Stimulated activated memory B cell treated with anti-CD40 and anti-IgM and Interleukin-4, amounts not matched to agents 10 μg/mL and 1 μg/mL and 100 μg/mL, for 72 hours (primary cell): ENCODE measurements at regions not wholly inside any gene's neighbourhood (a gene's known extent, or its start where the extent isn't known, plus 50 kb on each side); places are given as distances from the start of the nearest gene placed in this dataset.

Source experiments
- ATAC-seq: fragments of 150-1000 bp; cut with Tn5 transposase; 2 replicates; pipeline ENCODE4 v1.10.0; 2021
- H3K27ac Mint-ChIP-seq: one replicate; pipeline ENCODE4 v1.8.0; 2022; ENCODE audit warnings: mild to moderate bottlenecking, mixed read lengths
- H3K27me3 Mint-ChIP-seq: one replicate; pipeline ENCODE4 v1.8.0; 2022; ENCODE audit warnings: mixed read lengths
- H3K36me3 Mint-ChIP-seq: one replicate; pipeline ENCODE4 v1.8.0; 2022; ENCODE audit warnings: mixed read lengths
- H3K4me1 Mint-ChIP-seq: one replicate; pipeline ENCODE4 v1.8.0; 2022; ENCODE audit warnings: mixed read lengths
- H3K4me3 Mint-ChIP-seq: one replicate; pipeline ENCODE4 v1.8.0; 2022; ENCODE audit warnings: mild to moderate bottlenecking, moderate library complexity, mixed read lengths
- H3K9me3 Mint-ChIP-seq: one replicate; pipeline ENCODE4 v1.8.0; 2022; ENCODE audit warnings: mixed read lengths

DNA sequence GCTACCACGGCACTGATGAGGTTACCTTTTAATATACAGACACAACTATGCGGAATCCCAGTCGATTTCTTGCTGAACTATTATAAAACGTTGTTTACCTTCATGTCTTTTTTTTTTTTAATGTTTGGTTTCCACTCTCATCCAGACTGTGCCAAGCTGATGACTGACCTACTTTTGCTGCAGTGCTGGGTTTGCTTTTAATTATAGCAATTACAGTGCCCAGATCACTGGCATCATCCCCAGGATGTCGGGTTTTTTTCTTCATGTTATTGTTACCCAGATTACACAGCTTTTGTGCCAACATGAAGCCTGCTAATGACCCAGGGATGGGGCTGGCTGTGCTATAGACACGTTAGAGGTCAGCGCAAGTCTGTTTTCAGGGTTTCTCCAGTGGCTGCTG lies 294.0 kb upstream of the ATP10A start:
- Mint-ChIP-seq H3K4me1 (no peaks in the 10 kb centered on the region), H3K27me3 (peaks cover 16% of the 10 kb centered on the region), H3K4me3 (no peak overlapping the region), H3K27ac (no peak overlapping the region), H3K36me3 (no peaks in the 10 kb centered on the region), H3K9me3 (peaks cover 24% of the 10 kb centered on the region)
- ATAC-seq = no peak

DNA sequence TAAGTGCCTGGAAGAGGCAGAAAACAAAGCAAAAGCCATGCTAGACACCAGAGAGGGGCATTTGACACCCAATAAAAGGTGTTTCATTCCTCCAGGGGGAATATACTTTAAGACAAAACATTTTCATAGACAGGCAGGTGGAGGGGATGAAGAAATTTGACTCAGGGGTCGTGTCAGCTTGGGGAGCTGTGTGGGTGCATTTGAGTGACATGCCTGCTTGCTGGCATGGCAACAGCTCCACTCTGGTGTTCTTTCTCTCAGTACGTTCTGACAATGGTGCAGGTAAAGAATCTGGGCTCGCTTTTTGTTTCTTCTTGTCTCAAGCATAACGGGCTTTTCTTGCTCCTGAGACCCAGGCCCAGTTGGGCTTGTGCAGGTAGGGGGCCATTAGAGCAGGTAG lies 292.9 kb upstream of the ATP10A start:
- Mint-ChIP-seq H3K27ac (no peak overlapping the region), H3K9me3 (peaks cover 24% of the 10 kb centered on the region), H3K27me3 (peaks cover 16% of the 10 kb centered on the region)

DNA sequence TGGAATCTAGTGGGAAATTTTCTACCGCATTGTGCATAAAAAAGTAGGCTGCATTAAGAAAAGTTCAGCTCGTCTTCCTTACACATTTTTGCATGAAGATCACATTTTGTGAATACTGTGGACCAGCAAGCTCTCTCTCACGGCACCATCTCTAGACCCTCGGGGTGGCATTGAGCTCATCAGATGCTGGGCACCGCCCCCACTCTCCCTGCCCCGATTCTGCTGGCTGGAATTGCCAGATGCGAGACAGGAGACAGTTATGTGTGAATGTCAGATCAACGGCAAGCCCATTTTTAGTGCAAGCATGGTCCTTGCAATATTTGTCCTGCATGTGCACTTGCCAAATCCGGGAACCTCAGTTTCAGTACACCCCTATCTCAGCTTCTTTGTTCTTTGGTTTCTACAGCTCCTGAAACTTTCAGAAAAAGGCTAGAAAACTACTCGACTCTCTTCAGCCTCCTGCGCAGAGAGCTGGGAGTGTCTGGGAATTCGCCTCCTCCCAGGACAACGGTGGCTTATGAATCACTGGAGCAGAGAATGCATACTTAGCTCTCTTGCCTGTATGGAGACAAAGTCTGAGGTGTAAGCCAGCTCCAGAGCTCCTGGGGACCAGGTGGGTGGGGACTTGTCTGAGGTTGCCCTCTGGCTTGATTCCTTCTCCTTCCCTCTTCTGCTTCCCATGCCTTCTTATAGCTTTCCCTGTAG lies 285.2 kb upstream of the ATP10A start:
- Mint-ChIP-seq H3K27me3 (peaks cover 6% of the 10 kb centered on the region), H3K36me3 (no peaks in the 10 kb centered on the region), H3K9me3 (peaks cover 11% of the 10 kb centered on the region), H3K27ac (no peak overlapping the region), H3K4me1 (no peaks in the 10 kb centered on the region), H3K4me3 (no peak overlapping the region)
- ATAC-seq = no peak

More for the DNA sequence above, 292.9 kb upstream of the ATP10A start:
- no peaks in the 10 kb centered on the region for H3K36me3 Mint-ChIP-seq
- no peak overlapping the region for H3K4me3 Mint-ChIP-seq
- no peaks in the 10 kb centered on the region for H3K4me1 Mint-ChIP-seq
- no peak for ATAC-seq

DNA sequence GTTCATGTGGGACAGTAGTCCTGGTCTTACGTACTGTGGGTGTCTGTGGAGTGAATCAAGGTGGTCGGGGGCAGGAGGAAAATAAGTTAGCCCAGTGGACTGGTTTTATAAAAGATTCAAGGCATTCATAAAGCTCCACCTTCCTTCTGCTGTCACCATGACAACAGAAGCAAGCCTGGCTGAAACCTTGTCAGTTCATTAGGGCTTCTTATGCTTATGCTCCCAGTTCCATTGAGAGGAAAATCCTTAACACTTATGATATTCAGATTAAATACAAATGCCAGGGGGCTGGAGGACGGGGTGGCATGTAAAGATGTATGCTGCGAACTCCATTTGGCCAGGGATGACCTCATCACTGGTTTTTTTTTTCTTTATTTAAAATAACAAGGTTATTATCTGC lies 283.1 kb upstream of the ATP10A start:
- Mint-ChIP-seq H3K4me3 (no peak overlapping the region), H3K4me1 (no peaks in the 10 kb centered on the region), H3K27me3 (no peaks in the 10 kb centered on the region), H3K36me3 (no peaks in the 10 kb centered on the region), H3K27ac (no peak overlapping the region), H3K9me3 (peaks cover 5% of the 10 kb centered on the region)
- ATAC-seq = no peak

DNA sequence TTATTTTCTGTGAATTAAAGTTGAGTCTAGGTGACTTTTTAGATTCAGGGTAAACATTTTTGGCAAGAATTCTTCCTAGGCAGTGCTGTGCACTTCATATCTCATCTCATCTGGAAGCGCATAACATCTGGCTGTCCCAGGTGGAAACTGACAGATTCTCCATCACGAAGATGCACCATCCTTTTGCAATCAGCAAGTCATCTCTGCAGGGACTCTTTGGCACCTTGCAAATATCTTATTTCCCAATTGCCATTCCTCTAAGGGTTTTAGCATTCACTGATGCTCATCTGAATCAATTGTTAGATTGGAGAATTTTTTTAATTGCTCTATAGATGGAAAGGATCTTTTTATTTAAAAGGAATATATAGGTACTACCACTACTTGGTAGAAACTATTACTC lies 282.7 kb upstream of the ATP10A start:
- Mint-ChIP-seq H3K27ac (no peak overlapping the region), H3K9me3 (peaks cover 5% of the 10 kb centered on the region), H3K4me1 (no peaks in the 10 kb centered on the region), H3K36me3 (no peaks in the 10 kb centered on the region), H3K4me3 (no peak overlapping the region), H3K27me3 (no peaks in the 10 kb centered on the region)
- no peak for ATAC-seq

DNA sequence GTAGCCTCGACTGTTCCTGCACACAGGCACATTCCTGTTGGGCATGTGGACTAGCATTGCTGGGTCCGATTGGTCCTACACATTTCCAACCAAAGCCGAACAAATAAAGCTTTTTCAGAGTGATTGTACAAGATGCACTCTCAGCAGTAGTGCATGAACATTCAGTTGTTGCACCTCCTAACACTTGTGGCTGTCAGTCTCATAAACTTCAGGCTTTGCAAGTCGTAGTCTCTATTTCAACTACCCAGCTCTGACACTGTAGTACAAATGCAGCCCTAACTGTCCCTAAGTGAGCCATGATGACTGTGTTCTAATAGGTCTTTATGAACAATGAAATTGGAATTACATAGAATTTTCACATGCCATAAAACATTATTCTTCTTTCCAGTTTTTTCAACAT lies 281.7 kb upstream of the ATP10A start:
- no peak overlapping the region for H3K27ac Mint-ChIP-seq
- H3K4me3 Mint-ChIP-seq = no peak overlapping the region
- no peaks in the 10 kb centered on the region for H3K27me3 Mint-ChIP-seq
- no peaks in the 10 kb centered on the region for H3K36me3 Mint-ChIP-seq
- no peak for ATAC-seq
- H3K4me1 Mint-ChIP-seq = no peaks in the 10 kb centered on the region
- H3K9me3 Mint-ChIP-seq = peaks cover 8% of the 10 kb centered on the region

DNA sequence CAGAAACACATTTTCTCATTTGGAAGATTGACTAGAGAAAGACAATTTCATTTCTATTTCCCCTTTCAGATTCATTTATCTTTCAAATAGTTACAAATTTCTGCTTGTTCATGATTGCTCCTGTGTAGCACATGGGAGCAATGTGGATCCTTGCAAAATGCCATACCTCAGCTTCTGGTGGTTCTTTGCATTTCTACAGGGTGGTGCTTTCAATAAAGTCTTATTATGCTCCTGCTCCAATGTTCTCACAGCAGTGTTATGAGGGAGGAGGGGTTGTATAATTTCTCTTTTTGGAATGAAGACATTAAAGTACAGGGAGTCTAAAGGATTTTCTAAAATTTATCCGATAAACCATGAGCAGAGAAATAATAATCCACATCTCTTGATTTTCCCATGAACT lies 280.1 kb upstream of the ATP10A start:
- peaks cover 6% of the 10 kb centered on the region for H3K9me3 Mint-ChIP-seq
- no peak overlapping the region for H3K4me3 Mint-ChIP-seq
- ATAC-seq = no peak
- no peak overlapping the region for H3K27ac Mint-ChIP-seq
- no peaks in the 10 kb centered on the region for H3K4me1 Mint-ChIP-seq
- no peaks in the 10 kb centered on the region for H3K27me3 Mint-ChIP-seq
- H3K36me3 Mint-ChIP-seq = no peaks in the 10 kb centered on the region

DNA sequence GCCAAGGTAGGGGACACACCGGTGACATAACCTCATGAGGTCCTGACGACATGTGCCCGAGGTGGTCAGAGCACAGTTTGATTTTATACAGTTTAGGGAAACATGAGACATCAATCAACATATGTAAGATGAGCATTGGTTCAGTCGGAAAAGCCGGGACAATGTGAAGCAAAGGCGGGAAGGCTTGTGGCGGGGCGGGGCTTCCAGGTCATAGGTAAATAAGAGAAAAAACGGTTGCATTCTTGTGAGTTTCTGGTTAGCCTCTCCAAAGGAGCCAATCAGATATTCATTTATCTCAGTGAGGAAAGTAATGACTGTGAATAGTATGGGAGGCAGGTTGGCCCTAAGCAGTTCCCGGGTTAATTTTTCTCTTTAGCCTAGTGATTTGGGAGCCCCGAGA lies 271.7 kb upstream of the ATP10A start:
- Mint-ChIP-seq H3K9me3 (no peaks in the 10 kb centered on the region), H3K27me3 (peaks cover 13% of the 10 kb centered on the region), H3K27ac (no peak overlapping the region), H3K4me1 (no peaks in the 10 kb centered on the region), H3K4me3 (no peak overlapping the region), H3K36me3 (no peaks in the 10 kb centered on the region)
- ATAC-seq = no peak

DNA sequence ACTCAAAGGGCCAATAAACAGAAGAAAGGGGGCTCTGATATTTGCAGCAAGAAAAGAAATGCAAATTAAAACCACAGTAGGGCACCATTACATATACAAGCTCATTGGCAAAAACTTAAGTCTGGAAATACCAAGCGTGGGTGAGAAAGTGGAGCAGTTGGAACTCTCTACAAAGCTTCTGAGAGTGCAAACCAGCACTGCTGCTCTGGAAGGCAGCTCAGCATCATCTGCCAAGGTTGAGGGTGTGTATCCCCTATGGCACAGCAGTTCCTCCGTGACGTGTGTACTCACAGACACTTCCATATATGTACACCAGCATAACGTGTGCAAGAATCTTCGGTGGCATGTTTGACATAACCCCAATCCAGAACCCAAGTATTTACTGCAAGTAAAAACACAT lies 271.0 kb upstream of the ATP10A start:
- Mint-ChIP-seq H3K9me3 (no peaks in the 10 kb centered on the region), H3K36me3 (no peaks in the 10 kb centered on the region), H3K4me3 (no peak overlapping the region), H3K4me1 (no peaks in the 10 kb centered on the region), H3K27me3 (peaks cover 13% of the 10 kb centered on the region), H3K27ac (no peak overlapping the region)
- no peak for ATAC-seq

DNA sequence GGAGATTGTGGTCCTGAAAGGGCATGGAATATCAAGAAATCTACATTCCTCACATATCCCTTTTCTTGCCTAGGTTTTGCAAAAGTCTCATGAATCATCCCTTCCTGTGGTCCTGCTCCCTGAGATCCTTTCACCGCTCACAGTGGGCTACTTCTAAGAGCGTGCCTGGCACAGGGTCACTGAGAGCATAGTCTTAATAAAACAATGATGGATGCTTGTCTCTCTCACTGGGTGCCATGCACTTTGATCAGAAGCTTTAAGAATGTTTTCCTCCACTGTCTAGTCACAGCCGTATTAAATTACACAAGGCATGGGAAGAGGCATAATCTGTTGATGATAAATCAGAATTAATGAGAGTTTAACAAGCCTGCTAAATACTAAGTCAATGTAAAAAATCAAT lies 269.7 kb upstream of the ATP10A start:
- Mint-ChIP-seq H3K4me3 (no peak overlapping the region), H3K27ac (no peak overlapping the region), H3K27me3 (peaks cover 13% of the 10 kb centered on the region), H3K4me1 (no peaks in the 10 kb centered on the region), H3K36me3 (no peaks in the 10 kb centered on the region), H3K9me3 (no peaks in the 10 kb centered on the region)
- no peak for ATAC-seq

DNA sequence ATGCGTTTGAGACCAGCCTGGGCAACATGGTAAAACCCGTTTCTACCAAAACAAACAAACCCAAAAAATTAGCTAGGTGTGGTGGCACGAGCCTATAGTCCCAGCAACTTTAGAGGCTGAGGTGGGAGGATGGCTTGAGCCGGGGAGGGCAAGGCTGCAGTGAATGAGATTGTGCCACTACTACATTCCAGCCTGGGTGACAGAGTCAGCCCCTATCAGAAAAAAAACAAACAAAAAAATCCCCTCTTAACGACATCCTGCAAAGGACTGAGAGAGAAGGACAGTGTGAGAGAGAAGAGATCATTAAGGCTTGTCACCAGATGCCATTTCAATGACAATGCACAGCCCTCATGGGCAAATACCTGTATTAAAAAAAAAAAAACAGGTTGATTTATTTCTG lies 266.7 kb upstream of the ATP10A start:
- peaks cover 14% of the 10 kb centered on the region for H3K27me3 Mint-ChIP-seq

DNA sequence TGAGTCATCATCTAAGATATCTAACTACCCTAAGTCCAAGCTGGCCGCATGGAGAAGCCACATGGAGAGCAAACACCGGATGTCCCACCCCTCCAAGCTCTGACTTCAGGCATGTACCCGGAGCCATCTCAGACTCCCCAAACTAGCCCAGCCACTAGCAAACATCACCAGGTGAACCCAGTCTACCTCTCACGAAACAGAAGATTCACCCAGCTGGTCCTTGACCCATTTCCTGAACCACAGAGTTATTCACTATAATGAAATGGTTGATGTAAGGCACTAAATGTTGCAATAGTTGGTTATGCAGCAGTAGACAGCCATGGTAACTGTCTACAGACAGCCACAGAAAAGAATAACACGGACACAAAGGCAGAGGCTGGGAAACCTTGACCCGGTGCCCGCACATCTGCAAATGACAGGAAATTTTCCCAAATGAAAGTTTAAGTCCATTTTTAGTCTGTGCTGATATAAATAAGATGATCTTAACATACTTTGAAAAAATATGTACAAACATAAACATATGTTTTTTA lies 265.5 kb upstream of the ATP10A start:
- H3K36me3 Mint-ChIP-seq = no peaks in the 10 kb centered on the region

More for the DNA sequence above, 266.7 kb upstream of the ATP10A start:
- H3K27ac Mint-ChIP-seq = no peak overlapping the region
- H3K4me1 Mint-ChIP-seq = no peaks in the 10 kb centered on the region
- no peak for ATAC-seq
- H3K36me3 Mint-ChIP-seq = no peaks in the 10 kb centered on the region
- no peak overlapping the region for H3K4me3 Mint-ChIP-seq
- H3K9me3 Mint-ChIP-seq = no peaks in the 10 kb centered on the region

DNA sequence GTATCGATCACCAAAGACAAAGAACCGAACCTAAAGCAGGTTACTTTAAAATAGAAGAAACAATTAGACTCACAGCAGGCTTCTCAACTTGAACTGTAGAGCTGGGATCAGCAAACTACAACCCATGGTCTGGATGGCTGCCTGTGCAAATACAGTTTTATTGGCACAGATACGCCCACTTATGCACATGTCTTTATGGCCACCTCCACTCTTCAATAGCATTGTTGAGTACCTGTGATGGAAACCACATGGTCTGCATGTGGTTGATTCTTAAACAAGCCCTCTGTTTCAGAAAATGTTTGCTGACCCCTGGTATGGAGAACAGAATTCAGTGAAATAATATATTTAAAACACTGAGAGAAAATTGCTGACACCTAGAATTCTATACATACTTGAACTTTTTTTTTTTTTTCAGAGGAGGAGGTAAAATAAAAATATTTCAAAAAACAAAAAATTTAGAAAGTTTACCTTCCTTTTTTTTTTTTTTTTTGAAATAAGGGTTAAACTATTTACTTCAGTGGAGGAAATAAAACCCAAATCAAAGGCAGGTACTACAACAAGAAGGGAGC lies 263.8 kb upstream of the ATP10A start:
- Mint-ChIP-seq H3K4me3 (no peak overlapping the region), H3K27ac (no peak overlapping the region), H3K9me3 (peaks cover 3% of the 10 kb centered on the region), H3K4me1 (no peaks in the 10 kb centered on the region), H3K36me3 (no peaks in the 10 kb centered on the region), H3K27me3 (peaks cover 8% of the 10 kb centered on the region)
- no peak for ATAC-seq

More for the DNA sequence above, 265.5 kb upstream of the ATP10A start:
- Mint-ChIP-seq H3K4me1 (no peaks in the 10 kb centered on the region), H3K27ac (no peak overlapping the region), H3K4me3 (no peak overlapping the region), H3K27me3 (peaks cover 8% of the 10 kb centered on the region), H3K9me3 (no peaks in the 10 kb centered on the region)
- ATAC-seq = no peak

DNA sequence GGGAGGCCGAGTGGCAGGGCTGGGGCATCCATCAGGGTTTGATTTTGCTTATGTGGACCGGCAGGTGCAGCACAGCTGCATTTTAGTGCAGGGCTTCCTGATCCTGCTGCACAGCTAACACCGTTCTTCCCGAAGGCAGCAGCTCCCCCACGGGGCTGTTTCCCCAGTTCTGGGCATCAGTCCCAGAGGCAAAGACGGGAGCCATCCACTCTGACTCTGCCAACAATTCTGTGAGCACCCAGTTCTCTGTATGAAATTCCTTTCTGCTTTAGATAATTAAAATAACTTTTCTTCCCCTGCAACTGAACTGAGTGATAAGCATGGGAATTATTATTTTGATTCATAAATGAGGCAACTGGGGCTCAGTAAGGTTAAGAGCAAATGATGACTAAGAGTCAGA lies 262.9 kb upstream of the ATP10A start:
- H3K27ac Mint-ChIP-seq = no peak overlapping the region
- peaks cover 3% of the 10 kb centered on the region for H3K9me3 Mint-ChIP-seq
- H3K36me3 Mint-ChIP-seq = no peaks in the 10 kb centered on the region
- ATAC-seq = no peak
- H3K4me3 Mint-ChIP-seq = no peak overlapping the region
- no peaks in the 10 kb centered on the region for H3K4me1 Mint-ChIP-seq
- peaks cover 8% of the 10 kb centered on the region for H3K27me3 Mint-ChIP-seq

DNA sequence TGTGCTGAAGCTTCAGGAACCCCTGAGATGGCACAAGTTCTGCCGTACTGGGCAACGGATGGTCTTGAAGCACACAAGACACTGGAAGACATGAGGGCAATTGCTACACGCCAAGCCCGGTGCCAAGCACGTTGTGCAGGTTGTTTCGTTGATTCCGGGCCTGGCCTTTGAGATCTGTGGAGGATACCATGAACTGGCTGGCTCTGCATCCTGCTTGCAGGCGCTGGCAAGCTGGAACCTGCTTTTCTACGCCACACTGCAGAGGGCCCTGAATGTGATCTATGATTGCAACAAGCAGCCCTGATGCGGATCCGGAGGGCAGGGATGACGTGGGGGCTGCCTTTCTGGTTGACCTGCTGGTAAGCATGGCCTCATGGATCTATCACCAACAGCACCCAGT lies 262.5 kb upstream of the ATP10A start:
- no peaks in the 10 kb centered on the region for H3K36me3 Mint-ChIP-seq

DNA sequence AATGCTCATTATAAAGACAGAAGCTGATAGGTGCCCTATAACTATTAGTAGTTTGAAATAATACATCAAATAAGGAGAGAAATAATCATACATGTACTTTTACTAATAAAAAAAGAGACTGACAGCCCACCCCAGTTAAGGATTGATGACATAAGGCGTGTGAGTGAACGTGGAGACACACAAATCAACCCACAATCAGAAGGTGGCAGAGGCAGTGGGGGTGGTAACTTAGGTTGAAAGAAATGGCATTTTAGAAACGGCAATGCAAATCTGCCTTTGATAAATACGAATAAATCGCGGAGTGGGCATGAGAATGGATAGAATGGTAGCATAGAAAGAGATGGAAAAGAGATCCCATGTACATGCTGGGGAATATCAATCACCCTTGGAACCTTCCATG lies 256.2 kb upstream of the ATP10A start:
- Mint-ChIP-seq H3K9me3 (peaks cover 3% of the 10 kb centered on the region), H3K27ac (no peak overlapping the region), H3K36me3 (no peaks in the 10 kb centered on the region), H3K27me3 (no peaks in the 10 kb centered on the region), H3K4me3 (no peak overlapping the region), H3K4me1 (no peaks in the 10 kb centered on the region)
- ATAC-seq = no peak

More for the DNA sequence above, 262.5 kb upstream of the ATP10A start:
- Mint-ChIP-seq H3K27ac (no peak overlapping the region), H3K4me1 (no peaks in the 10 kb centered on the region), H3K4me3 (no peak overlapping the region), H3K9me3 (peaks cover 3% of the 10 kb centered on the region), H3K27me3 (peaks cover 8% of the 10 kb centered on the region)
- ATAC-seq = no peak
